Epidermal melanocyte (primary cell): ENCODE measurements at regions not wholly inside any gene's neighbourhood (a gene's known extent, or its start where the extent isn't known, plus 50 kb on each side); places are given as distances from the start of the nearest gene placed in this dataset.

Source experiments
- DNase-seq: peaks from one replicate; pipeline ENCODE4 v3.0.0; 2011; ENCODE audit warnings: low spot score; ENCODE audit not compliant: insufficient read length

DNA sequence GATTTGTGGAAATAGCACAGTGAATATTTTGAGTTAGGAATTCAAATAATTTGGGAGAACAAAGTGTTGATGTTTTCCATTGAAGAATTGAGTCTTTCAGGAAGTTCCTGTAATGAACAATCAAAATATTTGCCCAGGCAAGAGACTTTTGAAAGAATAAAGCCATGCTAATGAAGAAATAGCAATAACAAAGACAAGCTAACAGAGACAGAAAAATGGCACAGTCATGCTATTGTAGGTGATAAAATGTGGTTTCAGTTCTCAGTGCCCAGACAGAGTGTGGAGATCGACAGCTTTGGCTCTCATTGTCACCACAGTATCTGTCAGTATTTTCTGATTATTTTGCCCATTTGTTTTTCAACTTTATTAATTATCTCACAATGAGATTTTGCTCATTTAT is 490.8 kb upstream of the PIK3C3 start:
- DNase-seq: no peak

DNA sequence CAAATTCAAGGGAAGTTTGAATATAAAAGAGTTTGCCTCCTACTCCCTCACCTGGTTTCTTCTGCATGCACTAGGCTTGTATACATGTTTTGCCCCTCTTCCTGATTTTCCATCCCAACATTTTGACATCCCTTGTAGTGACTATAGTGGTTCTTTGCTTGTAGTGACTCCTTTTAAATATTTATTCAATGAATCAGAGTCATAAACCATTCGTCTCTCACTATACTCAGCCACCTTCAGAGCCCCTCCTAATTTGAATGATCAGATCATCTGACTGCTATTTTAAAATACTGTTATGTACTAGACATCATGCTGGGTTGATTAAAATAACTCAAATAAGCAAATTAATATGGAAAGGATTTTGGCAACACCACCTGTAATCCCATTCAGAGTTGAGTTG is 492.1 kb upstream of the PIK3C3 start:
- DNase-seq: no peak

DNA sequence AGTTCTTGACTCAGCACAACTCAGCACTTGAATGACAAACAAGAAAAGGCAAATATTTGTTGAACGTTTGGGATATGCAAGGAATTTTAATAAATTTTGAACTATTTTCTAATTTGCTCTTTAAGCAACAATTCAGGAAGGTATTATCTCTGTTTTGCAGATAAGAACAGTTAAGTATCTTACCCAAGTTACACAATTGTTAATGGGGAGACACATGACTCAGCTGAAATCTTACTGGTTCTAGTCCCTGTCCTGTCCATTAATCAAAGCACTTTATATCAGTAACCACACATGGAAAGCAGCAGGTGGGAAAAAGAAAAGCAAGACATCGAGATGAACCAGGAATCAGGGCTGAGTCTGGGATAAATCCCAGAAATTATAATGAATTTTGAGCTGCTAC is 493.9 kb upstream of the PIK3C3 start:
- no peak for DNase-seq

DNA sequence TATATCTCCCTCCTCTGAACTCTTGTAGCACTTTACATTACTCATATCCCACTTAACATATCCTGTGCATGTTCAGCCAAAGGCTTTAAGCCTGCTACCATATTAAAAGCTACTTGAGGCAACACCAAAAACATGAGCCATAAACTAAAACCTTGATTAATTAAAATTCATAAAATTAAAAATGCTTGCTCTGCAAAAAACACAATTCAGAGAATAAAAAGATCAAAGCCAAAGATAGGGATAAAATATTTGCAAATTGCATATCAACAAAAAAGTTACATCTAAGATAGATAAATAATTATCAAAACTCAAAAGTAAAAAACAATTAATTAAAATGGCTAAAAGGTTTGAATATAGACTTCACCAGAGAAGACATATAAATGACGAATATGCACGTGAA is 495.4 kb upstream of the PIK3C3 start:
- DNase-seq: no peak

DNA sequence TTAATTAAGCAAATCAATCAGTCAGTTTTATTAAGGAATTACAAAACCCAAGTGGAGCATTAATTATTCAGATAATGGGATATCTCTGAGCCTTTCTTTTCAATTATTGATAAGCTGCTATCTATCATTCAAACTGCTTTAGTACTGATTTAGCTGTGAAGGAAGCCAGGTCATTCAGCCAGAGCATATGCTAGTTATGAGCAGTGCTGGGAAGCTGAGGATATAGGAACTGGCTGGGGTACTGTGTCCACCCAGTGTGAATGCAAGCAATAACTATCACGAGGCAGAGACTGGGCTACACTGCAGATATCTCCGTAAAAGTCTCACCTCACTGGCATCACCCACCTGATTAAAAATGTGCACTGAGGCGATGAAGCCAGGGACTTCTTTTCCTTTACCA is 496.7 kb upstream of the PIK3C3 start:
- no peak for DNase-seq

DNA sequence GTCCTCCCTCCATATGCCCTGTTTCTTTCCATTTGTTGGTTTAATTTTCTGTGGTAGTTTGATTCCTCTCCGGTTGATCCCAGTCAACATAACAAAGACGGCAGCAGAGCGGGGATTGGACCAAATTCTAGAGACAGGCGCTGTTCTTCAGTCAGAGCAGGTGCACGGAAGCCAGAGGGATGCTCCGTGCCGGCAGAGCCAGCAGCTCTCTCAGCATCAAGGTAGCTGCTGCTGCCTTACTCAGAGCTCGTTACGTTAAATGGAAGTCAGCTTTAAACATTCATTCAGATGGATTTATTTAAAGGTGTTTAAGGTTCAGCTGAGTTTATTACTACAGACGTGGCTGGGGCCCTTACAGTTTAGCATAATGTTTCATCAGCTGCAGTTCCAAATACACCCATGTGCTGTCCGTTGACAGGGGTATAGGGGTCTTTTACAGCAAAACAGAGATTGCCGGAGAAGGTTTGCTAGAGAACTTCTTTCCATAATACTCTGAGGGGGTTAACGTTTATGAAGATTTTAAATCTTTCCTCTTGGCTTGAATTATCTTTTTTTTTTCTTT is 497.2 kb upstream of the PIK3C3 start:
- DNase-seq: no peak

DNA sequence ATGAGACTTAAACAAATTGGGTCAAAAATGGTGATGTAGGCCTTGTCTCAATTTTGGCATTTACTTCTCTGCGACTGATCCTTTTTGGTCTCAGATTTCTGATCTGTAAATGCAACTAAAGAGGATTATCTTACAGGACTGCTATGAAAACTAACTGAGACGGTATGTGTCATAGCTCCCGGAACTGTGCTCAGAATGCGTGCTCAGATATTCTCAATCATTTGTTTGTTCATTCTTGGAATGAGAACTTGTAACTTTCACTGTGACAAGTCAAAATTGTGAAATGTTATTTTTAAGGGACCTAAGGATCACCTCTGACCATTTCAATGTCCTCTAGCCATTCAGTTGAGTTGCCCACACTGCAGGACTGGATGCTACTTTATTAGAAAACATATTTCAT is 498.2 kb upstream of the PIK3C3 start:
- no peak for DNase-seq

DNA sequence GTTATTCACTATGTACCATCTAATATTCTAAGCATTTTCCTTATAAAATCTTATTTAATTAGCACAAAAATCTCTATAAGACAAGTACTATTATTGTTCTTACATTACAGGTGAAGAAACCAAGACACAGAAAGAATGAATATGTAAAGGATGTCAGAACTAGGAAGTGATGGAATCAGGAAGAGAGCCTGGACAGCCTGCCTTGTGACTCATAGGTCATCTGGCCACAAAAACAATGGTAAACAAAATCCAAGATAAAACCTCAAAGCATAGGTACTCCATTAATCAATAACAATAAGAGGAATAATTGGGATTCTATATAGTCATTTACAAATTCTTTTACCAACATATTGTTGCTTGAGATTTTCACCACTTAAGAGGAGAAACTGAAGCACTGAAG is 505.4 kb upstream of the PIK3C3 start:
- DNase-seq: no peak

DNA sequence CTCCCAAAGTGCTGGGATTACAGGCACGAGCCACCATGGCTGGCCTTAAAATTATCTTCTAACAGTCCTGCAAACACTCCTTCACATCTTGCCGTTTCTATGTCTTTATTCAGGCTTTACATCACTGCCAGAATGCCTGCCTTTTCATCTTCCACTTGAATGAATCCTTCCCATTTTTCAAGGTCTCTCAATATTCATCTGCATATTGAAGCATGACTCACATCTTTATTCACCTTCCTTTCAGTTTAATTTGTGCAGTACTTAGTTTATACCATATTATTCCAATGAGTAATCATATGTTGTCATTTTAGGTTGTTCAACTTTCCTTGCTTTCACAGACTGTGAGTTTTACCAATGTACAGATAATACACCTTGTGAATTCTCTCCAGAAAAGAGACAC is 510.1 kb upstream of the PIK3C3 start:
- no peak for DNase-seq

DNA sequence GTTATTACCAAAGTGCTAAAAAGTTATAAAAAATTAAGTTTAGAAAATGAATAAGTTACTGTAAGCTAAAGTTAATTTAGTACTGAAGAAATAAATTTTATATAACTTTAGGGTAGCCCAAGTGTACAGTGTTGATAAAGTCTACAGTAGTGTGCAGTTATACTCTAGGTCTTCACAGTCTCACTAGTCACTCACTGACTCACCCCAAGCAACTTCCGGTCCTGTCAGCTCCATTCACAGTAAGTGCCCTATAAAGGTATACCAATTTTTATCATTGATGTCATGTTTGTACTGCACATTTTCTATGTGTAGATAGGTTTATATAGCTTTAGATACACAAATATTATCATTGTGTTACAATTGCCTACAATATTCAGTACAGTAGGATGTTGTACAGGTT is 518.3 kb upstream of the PIK3C3 start:
- DNase-seq: no peak

DNA sequence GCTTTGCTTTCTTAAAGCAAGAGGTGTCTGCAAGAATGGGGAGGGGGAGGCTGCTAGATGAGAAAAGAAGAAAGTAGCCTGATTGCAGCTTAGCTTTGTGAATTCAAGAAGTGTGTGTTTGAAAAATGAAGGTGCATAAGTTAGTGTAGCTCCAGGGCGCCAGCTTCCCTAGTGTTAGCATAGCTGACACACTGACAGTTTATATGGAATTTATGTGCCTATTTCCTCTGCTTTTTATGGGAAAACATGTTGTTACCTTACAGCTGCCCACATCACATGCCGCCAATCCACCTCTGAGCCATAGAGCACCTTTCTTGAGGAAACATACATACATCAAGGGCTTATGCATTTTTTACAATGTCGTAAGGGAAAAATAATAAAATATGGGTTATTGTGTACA is 536.4 kb upstream of the PIK3C3 start:
- DNase-seq: no peak

DNA sequence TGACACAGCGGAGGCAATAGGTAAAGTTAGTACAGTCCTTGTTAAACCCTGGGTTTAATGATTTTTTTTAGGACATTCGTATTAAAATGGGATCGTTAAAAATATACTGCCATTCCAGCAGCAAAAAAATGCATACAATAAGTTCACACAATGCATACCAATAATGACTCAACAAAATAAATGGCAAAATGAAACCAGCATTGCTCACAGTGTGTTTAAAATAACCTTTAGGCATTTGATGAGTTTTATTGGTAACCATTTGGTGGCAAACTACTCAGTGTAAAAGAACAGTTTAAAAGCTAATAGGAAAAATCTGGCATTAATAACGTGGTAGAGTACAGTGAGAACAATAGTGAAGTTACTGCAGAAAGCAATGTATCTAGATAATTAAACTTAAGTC is 539.0 kb upstream of the PIK3C3 start:
- no peak for DNase-seq

DNA sequence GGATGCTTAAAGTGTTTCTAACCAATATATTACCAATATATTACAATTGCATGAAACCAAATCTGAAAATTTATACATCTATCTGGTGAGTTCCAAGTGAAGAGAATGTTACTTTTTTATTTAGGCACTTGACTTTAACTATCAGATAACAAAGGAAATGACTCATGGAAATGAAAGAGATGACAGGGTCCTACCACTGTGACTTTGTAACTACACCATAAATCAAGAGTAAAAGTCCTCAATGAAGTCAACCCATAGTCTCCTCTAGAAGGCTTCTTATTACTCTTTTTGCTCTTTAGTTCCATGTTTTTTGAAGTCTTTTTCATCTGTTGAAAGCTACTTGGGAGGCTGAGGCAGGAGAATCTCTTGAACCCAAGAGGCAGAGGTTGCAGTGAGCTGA is 545.0 kb upstream of the PIK3C3 start:
- DNase-seq: no peak

DNA sequence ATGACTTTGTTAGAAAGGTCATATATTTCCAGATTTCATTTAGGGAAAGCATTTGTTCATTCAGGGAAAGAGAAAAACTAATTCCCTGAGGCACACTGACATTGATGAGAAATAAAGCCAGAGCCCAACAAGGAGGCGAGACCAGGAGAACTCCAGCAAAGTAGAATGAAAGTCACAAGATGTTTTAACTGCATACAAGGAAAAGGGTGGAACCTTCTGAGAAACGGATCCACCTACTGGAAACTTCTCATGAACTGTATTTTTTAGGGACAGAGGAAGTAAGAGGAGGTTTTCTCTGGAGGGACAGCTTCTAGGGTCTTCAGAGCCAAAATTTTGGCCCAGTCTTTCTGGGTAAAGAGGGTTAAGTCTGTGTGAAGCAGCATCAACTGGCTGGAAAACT is 548.2 kb upstream of the PIK3C3 start:
- no peak for DNase-seq

DNA sequence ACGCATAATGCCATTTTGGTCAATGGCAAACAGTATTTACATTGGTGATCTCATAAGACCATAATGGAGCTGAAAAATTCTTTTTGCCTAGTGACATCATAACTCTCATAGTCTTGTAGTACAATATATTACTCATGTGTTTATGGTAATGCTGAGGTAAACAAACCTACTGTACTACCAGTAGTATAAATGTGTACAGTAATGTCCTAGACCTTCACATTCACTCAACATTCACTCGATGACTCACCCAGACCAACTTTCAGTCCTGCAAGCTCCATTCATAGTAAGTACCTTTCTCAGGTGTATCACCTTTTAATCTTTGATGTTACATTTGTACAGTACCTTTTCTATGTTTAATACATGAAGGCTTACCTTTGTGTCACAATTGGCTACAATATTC is 558.2 kb upstream of the PIK3C3 start:
- DNase-seq: no peak

DNA sequence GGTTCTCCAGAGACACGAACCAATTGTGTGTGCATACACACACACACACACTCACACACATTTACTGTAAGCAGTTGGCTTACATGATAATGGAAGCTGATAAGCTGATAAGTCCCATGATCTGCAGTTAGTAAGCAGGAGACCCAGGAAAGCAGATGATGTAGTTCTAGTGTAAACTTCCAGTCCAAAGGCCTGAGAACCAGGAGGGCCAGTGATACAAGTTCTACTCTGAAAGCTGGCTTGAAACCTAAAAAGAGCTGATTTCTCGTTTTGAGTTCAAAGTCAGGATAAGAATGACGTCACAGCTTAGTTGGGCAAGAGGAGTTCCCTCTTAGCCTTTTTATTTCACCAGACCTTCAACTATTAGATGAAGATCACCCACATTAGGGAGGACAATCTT is 558.8 kb upstream of the PIK3C3 start:
- no peak for DNase-seq

DNA sequence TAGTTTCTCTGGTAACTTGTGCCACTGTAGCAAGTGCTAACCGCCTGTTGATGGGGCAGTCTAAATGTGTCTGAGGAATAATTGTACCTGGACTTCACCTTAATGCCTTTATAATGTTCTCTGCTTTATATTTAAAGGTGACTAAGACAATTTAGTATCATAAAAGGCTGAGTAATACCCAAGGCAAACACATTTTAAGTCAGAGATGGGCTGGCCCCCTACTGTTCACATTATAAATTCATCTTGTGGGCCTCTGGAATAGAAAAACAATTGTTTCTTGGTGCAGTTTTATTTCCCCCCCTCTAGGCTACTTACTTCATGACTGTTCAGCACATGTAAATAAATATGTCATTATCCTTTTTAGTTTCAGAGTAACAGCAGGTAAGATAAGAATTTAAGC is 559.3 kb upstream of the PIK3C3 start:
- DNase-seq: no peak

DNA sequence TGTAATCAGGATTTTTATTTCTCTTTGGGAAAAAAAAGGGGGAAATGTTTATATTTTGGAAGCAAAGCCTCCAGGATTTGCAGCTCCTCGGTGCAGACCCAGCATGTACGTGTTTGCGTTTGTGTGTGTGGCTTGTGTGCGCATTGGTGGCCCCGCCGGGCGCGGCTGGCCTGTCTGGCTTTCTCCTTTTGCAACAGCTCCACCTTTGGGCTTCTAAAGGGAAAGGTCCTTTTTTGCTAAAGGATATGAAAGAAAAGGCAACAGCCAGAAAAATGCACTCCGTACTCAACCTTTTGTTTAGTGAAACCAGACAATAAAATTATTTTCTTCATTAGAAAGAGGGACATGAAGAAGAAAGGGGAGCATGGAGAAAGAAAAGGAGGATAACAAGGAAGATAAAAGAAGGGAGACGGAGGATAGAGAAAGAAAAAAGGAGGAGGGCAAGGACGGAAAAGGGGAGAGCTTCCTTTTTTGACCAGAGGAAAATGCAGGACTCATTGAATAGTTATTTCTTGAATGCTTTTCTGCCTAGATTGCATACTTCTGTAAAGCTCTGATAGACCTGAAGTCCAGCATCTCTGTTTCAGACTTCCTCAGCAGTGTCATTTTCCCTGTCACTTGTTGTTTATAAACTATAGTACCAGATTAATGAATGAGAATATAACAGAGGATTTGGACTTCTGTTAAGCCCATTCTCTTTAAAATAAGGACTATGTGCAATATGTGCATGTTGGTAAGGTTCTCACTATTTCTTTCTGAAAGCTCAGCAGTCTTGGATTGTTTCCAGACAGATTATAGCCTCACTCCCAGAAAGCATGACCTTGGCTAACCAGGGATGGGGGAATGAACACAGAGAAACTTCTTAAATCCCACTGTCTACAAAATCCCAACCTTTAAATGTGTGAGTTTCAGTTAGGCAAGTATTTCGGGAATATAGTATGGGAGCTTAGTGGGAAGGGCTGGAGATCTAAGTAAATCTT is 563.1 kb upstream of the PIK3C3 start:
- DNase-seq: no peak

DNA sequence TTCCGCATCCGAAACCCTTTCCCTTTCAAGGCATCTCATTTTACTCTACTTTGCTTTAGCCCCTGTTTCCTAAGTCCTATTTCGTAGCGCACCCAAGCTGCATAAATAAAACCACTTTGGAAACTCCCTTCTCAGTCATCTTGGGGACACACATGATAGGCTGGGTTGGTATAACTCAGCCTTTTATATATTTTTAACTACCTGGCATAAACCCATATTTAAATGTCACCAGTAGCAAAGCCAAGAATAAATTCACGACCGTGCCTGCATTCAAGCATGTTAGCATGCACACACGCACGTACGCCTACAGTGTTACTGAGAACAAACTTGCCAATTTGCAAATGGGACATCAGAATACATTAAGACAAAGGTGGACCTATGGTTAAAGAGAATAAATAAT is 564.7 kb upstream of the PIK3C3 start:
- DNase-seq: no peak

DNA sequence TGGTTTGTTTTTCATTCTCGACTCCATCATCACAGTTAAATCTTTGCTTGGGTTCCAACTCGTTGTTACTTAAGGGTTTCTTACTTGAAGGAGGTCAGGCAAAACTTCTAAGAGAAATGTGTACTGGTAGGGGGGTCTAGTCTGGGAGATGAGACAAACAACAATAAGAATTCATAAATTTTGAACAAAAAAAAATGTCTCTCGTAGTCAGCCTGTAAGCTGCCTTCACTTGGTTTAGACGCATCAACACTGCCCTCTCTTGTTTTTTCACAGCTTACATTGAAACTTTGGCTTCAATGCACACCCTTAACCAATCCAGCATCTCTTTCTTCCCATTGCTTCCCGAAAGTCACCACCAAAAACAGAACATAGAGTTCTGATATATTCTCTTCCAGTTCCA is 576.4 kb upstream of the PIK3C3 start:
- no peak for DNase-seq

DNA sequence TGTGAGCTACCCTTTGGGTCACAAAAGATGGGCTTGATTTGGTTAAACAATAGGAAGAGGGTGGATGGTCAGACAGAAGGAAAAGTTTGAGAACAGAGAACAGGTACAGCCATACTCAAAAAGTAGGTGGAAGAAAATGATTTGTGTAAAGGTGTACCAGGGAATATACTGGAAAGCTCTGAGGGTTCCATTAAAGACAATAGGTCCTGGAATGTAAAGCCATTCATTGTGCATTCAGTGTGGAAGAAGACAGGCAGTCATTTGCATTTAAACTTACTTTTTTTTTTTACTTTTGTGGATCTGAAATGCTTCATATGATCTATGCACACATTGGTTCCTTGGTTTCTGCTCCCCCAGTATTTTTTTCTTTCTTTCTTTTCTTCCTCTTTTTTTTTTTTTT is 581.4 kb upstream of the PIK3C3 start:
- no peak for DNase-seq

DNA sequence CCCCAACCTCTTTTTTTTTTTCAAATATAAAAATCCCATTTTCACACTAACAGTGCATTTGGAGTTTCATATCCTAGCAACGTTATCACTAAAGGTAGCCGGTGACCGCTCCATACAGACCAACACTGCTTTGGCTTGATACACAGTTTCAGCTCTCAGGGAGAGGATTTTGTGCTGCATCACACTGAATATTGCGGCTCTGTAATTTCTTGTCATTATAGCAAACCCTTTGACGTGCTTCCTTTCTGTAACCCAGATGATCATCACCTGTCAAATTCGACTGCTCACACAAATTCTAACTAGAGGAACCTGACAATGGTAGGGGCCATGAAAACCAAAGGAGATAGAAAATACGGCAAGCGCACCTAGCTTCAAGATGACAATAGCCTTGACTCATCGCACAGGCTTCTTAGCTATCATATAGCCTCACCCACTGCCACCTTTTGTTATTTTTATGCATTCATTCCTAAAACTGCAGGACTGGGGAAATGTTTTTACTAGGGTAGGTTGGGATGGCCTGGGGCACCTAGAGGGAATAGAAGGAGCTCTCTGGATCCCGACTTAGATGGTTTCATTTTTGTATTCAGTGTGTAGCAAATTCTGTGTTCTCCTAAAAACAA is 582.9 kb upstream of the PIK3C3 start:
- DNase-seq: no peak
